HUES64 (cell line): ENCODE measurements at regions not wholly inside any gene's neighbourhood (a gene's known extent, or its start where the extent isn't known, plus 50 kb on each side); places are given as distances from the start of the nearest gene placed in this dataset.
"Not testable (repeated sequence)": the region's sequence is repeated elsewhere in the genome, so short reads cannot be mapped to it uniquely, and the experiment has no call there.

ENCODE experiments used
- H3K27ac ChIP-seq: 2 replicates; pipeline ENCODE4 v1.7.0; 2013; ENCODE audit warnings: low read depth, low read length, inconsistent platforms
- H3K27me3 ChIP-seq: 2 replicates; pipeline ENCODE4 v1.6.1; 2013; ENCODE audit warnings: mild to moderate bottlenecking, low read length; ENCODE audit not compliant: insufficient read depth
- H3K36me3 ChIP-seq: 2 replicates; pipeline ENCODE4 v1.6.1; 2013; ENCODE audit warnings: mild to moderate bottlenecking, low read length; ENCODE audit not compliant: insufficient read depth
- H3K4me1 ChIP-seq: 2 replicates; pipeline ENCODE4 v1.6.1; 2013; ENCODE audit warnings: mild to moderate bottlenecking, low read length, moderate library complexity; ENCODE audit not compliant: insufficient read depth
- H3K4me3 ChIP-seq: 2 replicates; pipeline ENCODE4 v1.5.1; 2013; ENCODE audit warnings: mild to moderate bottlenecking, low read length, moderate library complexity
- H3K9ac ChIP-seq: 2 replicates; pipeline ENCODE4 v1.6.1; 2013; ENCODE audit warnings: mild to moderate bottlenecking, low read depth, low read length
- H3K9me3 ChIP-seq: 2 replicates; pipeline ENCODE4 v1.6.1; 2013; ENCODE audit warnings: low read depth, low read length; ENCODE audit not compliant: insufficient read depth
- WGBS: fragments of 150-250, 120-280 bp; methylation state at CpG from one replicate; pipeline ENCODE4 v1.1.7; 2013; ENCODE audit warnings: missing lambda C conversion rate; 5-methylcytosine and 5-hydroxymethylcytosine counted together

DNA sequence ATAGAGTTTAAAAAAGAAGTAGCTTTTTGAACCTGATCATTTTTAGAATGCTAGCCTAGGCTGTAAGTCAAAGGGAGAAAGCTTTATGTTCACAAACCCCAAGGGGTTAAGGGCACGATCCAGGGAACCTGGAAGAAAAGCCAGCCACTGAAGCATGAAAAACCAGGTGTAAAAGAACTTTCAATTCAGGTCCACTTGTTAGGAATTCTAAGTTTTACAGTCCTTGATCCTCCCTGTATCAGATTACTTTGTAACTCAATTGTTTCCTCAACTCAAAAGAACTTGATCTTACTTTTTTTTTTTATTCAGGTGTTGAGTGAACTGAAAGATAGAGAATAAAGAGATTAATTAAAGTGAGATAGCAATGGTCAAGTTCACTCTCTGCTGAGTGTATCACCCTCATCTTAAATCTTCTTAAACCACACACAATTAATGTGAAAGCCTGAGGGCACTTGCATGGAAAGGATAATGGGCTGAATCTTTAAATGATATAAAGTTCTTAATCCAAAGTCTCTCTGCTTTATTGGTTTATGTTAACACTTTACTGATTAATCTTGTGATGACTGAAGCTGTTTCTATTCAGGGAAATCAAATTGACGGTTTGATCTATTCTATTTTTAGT, 672.2 kb upstream of the LRRN3 start:
- Histone ChIP-seq H3K4me1 (peaks cover 4% of the 10 kb centered on the region; the same call in 1 of the 2 replicates), H3K27ac (no peak overlapping the region), H3K9ac (no peak overlapping the region), H3K36me3 (no peaks in the 10 kb centered on the region), H3K27me3 (no peaks in the 10 kb centered on the region), H3K4me3 (no peak overlapping the region), H3K9me3 (no peaks in the 10 kb centered on the region)
- WGBS: 93% methylated on average over 2 of the region's 2 CpGs

GRCh38 chr7:110420788-110421187, 670.1 kb upstream of the LRRN3 start:
- H3K9me3 ChIP-seq: no peaks in the 10 kb centered on the region
- H3K4me3 ChIP-seq: no peak overlapping the region
- H3K4me1 ChIP-seq: peaks cover 4% of the 10 kb centered on the region; the same call in 1 of the 2 replicates
- 100% methylated on average over 1 of the region's 1 CpG for WGBS
- no peaks in the 10 kb centered on the region for H3K36me3 ChIP-seq
- no peaks in the 10 kb centered on the region for H3K27me3 ChIP-seq
- H3K27ac ChIP-seq: no peak overlapping the region
- H3K9ac ChIP-seq: no peak overlapping the region

GRCh38 chr7:110421490-110422241, 669.3 kb upstream of the LRRN3 start:
- Histone ChIP-seq H3K36me3 (no peaks in the 10 kb centered on the region), H3K27ac (no peak overlapping the region)
- 98% methylated on average over 5 of the region's 5 CpGs for WGBS

GRCh38 chr7:110432061-110432553, 658.8 kb upstream of the LRRN3 start:
- no peaks in the 10 kb centered on the region for H3K36me3 ChIP-seq
- H3K9me3 ChIP-seq: no peaks in the 10 kb centered on the region
- H3K9ac ChIP-seq: no peak overlapping the region
- H3K27ac ChIP-seq: no peak overlapping the region
- no peak overlapping the region for H3K4me3 ChIP-seq
- H3K4me1 ChIP-seq: no peaks in the 10 kb centered on the region
- 96% methylated on average over 7 of the region's 8 CpGs for WGBS
- H3K27me3 ChIP-seq: no peaks in the 10 kb centered on the region

More at GRCh38 chr7:110421490-110422241, 669.3 kb upstream of the LRRN3 start:
- no peaks in the 10 kb centered on the region for H3K27me3 ChIP-seq
- no peaks in the 10 kb centered on the region for H3K9me3 ChIP-seq
- H3K4me3 ChIP-seq: no peak overlapping the region
- H3K9ac ChIP-seq: no peak overlapping the region
- peaks cover 4% of the 10 kb centered on the region; the same call in 1 of the 2 replicates for H3K4me1 ChIP-seq

- not testable (repeated sequence) for H3K9me3 ChIP-seq, H3K4me1 ChIP-seq, H3K4me3 ChIP-seq, H3K36me3 ChIP-seq, H3K27ac ChIP-seq, H3K9ac ChIP-seq, H3K27me3 ChIP-seq
- 100% methylated on average over 2 of the region's 2 CpGs for WGBS
Measured at GRCh38 chr7:110438926-110439325, 652.0 kb upstream of the LRRN3 start.

- WGBS: 46% methylated on average over 4 of the region's 4 CpGs
- Histone ChIP-seq H3K27ac (no peak overlapping the region), H3K4me3 (no peak overlapping the region), H3K36me3 (no peaks in the 10 kb centered on the region), H3K9ac (no peak overlapping the region), H3K9me3 (no peaks in the 10 kb centered on the region), H3K4me1 (0 out of 2 replicates have a peak, but pooled peaks cover 2% of the 10 kb centered on the region), H3K27me3 (no peaks in the 10 kb centered on the region)
Measured at GRCh38 chr7:110442381-110442837, 648.5 kb upstream of the LRRN3 start.

- H3K4me1 ChIP-seq: 0 out of 2 replicates have a peak, but pooled peaks cover 2% of the 10 kb centered on the region
- H3K9me3 ChIP-seq: no peaks in the 10 kb centered on the region
- no peak overlapping the region for H3K4me3 ChIP-seq
- H3K27me3 ChIP-seq: no peaks in the 10 kb centered on the region
- no peaks in the 10 kb centered on the region for H3K36me3 ChIP-seq
- no peak overlapping the region for H3K27ac ChIP-seq
- 100% methylated on average over 6 of the region's 6 CpGs for WGBS
- no peak overlapping the region for H3K9ac ChIP-seq
Measured at GRCh38 chr7:110446658-110447057, 644.3 kb upstream of the LRRN3 start.

DNA sequence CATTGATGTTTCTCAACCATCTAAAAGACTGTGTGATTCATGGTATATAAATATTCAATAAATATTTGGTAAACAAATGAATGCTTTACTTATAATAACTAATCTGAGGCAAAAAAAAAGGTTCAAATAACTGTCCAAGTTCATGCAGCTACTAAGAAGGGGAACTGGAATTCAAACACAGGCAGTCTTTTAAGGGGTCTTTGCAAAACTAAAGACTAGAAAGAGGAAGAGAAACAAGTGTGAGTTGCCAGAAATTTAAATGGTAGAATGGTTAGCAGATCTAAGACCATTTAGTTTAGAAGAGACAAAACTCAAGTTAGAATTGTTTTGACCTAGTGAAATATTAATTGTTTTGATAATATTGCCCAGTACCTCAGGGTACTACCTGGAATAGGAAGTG, 642.0 kb upstream of the LRRN3 start:
- Histone ChIP-seq H3K27ac (no peak overlapping the region), H3K27me3 (no peaks in the 10 kb centered on the region), H3K4me3 (no peak overlapping the region), H3K4me1 (no peaks in the 10 kb centered on the region), H3K9me3 (no peaks in the 10 kb centered on the region), H3K36me3 (no peaks in the 10 kb centered on the region), H3K9ac (no peak overlapping the region)

DNA sequence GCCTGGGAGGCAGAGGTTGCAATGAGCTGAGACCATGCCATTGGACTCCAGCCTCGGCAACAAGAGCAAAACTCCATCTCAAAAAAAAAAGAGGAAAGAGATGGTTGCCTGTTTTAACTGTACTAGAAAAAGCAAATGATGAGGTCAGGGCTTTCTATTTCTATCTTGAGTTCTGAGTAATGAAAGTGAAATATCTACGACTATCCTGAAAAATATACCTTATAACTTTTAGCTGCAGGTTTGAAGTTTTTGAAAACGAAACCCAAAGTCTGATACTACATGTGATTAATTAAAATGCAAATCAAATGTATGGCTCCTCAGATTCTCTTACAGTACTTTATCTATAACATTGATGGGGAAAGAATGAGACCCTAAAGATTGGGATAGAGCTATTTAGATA, 636.2 kb upstream of the LRRN3 start:
- no peaks in the 10 kb centered on the region for H3K4me1 ChIP-seq
- no peak overlapping the region for H3K9ac ChIP-seq
- H3K36me3 ChIP-seq: no peaks in the 10 kb centered on the region
- H3K9me3 ChIP-seq: no peaks in the 10 kb centered on the region
- 89% methylated on average over 1 of the region's 3 CpGs for WGBS
- H3K27me3 ChIP-seq: no peaks in the 10 kb centered on the region
- H3K27ac ChIP-seq: no peak overlapping the region
- no peak overlapping the region for H3K4me3 ChIP-seq

DNA sequence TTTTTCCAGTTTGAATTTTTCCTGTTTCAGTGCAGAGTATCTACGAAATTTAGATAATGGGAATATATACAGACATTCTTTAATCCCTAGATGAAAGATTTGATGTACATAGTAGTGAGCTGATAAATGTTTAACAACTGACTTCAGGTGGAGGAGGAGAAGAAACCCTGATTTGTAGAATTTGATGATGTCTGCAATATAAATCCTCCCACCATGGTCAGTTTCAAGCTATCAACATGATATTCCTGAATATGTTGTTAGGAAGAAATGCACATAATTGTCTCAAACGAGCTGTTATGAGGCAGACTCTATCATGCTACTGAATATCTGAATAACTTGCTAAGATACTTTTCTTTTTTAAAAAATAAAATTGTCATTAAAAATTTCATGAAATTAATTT, 629.3 kb upstream of the LRRN3 start:
- Histone ChIP-seq H3K9me3 (no peaks in the 10 kb centered on the region), H3K4me1 (no peaks in the 10 kb centered on the region), H3K27ac (no peak overlapping the region), H3K36me3 (no peaks in the 10 kb centered on the region), H3K27me3 (no peaks in the 10 kb centered on the region), H3K4me3 (no peak overlapping the region), H3K9ac (no peak overlapping the region)
- no CpG with 5 or more reads among the region's 2 CpGs for WGBS

- H3K36me3 ChIP-seq: no peaks in the 10 kb centered on the region
- no peaks in the 10 kb centered on the region for H3K4me1 ChIP-seq
- H3K9ac ChIP-seq: no peak overlapping the region
- no peak overlapping the region for H3K27ac ChIP-seq
- no peaks in the 10 kb centered on the region for H3K27me3 ChIP-seq
- no peak overlapping the region for H3K4me3 ChIP-seq
- H3K9me3 ChIP-seq: 0 out of 2 replicates have a peak, but pooled peaks cover 4% of the 10 kb centered on the region
Measured at GRCh38 chr7:110470420-110470819, 620.5 kb upstream of the LRRN3 start.
